ENCODE measurements at regions not wholly inside any gene's neighbourhood (a gene's known extent, or its start where the extent isn't known, plus 50 kb on each side); places are given as distances from the start of the nearest gene placed in this dataset.
A peak's percentile ranks its signal among the peaks of the same experiment; 100 is the strongest.
"Not testable (repeated sequence)": the region's sequence is repeated elsewhere in the genome, so short reads cannot be mapped to it uniquely, and the experiment has no call there.

DNA sequence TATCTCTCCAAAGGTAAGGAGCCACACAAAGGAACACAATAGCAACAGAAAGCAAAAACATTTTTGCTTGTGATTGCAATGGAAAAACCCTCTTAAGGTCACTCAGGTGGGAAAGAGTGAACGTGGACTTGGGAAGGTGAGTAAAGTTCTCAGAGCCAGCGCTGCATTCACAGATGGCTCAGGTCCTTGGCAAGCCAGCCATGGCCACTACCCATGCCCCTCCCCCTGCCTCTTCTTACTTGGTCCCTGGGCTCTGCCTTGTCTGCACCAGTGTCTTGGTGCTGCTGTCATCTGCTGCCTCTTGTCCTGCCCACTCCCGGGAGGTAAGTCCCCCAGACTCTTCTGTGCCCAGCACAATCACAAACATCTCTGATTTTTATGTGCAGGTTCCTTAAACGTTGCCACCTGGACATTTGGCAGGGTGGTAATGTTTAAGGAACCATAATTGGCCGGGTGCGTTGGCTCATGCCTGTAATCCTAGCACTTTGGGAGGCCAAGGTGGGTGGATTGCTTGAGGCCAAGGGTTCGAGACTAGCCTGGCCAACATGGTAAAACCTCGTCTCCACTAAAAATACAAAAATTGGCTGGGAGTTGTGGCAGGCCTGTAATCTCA is 74.6 kb downstream of the FEM1C start:
- no peak for DNase-seq

DNA sequence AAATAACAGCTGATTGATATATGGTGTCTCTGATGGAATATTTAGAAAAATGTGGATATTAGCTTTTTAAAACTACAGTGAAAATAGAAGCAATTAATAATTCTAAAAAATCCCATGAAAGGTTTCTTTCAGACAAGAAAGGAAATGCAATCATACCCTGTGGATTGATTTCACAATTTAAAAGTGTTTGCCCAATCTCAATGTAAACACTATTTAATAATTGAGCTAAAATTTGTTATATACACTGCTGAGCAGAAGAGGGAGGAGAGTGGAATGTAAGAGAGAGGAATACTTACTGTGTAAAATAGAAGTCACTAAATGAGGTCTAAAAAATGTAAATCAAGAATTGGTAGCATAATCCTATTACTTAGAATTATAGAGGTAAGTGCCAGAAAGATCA is 76.9 kb downstream of the FEM1C start:
- DNase-seq: no peak

DNA sequence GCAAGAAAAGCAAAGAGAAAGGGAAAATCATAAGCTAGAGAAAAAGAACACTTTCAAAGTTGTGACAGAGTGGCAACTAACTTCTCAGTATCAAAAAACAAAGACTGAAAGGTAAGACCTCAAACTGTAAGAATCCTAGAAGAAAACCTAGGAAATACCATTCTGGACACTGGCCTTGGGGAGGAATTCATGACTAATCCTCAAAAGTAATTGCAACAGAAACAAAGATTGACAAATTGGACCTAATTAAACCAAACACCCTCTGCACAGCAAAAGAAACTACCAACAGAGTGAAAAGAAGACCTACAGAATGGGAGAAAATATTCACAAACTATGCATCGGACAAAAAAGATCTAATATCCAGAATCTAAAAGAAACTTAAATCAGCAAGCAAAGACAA is 79.1 kb downstream of the FEM1C start:
- DNase-seq: no peak

DNA sequence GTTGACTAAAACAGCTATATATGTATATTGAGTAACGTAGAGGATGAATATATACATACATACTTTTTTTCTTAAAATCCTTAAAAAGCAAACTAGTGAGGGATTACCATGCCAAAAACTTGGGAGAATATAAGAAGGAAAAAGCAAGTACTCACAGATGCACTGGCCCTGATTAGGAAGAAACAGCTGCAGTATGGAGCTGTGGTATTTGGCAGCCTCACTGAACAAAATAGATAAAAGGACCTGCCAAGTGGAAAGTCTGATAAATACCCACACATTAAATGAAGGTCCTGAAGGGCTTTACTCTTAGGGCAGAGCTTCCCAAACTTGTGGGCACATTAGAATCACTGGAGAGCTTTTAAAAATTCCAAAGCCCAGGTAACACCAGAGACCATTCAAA is 80.6 kb downstream of the FEM1C start:
- no peak for DNase-seq

DNA sequence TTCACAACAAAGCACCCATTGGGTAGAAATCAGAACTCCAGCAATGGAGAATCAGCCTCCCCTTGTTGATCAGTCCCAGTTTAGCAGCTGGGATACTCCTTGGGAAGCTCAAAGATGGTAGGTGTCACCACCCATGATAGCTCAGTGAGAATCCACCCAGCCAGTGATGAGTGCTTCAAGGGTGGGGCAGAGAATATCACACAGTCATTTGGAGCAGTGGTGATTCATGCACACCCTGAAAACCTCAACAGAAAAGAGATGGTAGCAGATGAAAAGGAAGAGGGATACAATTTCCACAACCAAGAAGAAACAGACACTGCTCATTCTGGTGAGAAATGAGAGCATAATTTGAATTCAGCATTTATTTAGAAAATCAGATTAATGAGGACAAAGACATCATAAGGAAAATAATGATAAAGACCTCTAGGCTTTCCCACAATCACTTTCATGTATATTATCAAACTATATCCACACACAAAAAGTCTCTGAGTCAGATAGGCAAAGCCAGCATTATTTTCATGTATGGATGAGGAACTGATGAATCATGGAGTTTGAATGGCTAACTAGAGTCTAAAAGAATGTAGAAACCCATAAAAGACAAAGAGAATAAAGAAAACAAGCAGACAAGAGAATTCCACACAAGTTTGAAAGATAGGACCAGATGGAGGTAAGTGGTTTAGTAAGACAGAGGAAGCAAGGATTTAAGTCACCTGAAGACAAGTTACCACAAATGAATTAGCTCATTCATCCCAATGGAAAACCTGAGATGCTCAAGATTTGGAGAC is 82.9 kb downstream of the FEM1C start:
- no peak for DNase-seq

DNA sequence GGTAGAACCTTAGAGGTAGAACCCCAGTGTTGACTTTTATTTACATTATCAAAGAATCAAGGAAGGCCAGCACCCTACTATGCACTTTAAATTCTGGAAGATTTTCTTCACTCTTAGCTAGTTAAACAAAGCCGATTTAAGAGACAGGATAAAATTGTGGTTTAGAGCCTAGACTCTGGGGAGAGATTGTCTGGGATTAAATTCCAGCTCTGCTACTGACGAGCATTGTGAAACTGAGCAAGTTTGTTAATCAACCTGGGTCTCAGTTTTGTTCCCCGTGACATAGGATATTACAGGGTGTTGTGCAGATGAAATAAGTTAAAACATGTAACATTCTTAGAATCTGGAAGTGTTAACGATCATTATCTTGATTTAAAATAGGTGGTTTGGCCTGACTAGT is 83.5 kb downstream of the FEM1C start:
- no peak for DNase-seq

DNA sequence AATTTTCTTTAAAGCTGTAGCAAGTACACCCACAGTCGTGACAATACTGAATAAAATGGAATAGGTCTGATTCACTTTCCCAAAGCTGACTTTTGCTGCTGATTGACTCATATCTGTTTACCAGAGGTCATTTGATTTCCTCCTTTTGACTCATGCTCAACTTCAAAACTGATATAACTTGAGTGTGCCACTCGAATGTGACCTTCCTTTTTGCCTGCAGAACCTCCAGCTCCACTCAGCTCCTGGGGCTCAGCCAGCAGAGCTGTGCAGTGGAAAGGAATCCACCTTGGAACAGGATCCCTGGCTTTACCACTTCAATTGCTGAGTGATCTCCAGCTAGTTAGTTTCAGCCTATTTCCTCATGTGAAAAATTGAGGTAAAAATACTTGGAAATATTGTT is 84.1 kb downstream of the FEM1C start:
- no peak for DNase-seq

DNA sequence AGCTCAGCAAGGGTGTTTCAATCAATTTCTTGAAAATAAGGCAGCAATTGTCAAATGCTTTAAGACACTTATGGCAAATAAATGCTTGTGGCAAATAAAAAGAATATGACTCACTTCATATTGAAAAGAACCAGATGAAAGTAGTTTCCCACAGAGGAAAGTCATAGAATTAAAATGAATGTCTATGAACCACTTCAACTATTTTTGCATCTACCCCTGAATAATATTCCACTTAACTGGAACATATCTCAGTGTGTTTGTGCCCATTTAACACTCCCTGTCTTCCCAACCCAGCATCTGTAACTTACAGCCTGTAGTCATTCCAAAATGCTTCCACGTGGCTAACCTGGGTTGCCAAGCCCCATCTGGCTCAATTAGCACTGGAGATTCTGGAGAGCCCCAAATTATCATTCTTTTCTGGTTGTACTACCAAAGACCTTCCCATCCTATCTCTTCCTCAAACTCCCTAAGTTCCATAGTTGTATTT is 84.7 kb downstream of the FEM1C start:
- DNase-seq: no peak

DNA sequence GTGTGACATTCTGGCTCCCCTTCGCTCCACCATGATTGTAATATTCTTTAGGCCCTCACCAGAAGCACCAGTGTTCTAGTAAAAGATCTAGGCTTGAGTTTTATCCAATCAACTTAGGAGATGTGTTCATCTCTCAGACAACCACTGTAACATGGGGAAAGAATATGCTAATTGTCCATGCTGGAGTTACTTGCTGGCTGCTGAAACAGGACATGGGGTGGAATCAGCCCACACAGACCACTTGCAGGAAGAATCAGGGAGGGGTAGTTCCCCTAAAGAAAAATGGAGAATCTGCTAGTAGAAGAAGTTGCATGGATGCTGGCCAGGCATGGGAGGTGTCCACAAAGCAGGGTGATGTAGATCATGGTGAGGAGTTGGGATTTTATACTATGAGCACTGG is 86.2 kb downstream of the FEM1C start:
- DNase-seq: no peak

DNA sequence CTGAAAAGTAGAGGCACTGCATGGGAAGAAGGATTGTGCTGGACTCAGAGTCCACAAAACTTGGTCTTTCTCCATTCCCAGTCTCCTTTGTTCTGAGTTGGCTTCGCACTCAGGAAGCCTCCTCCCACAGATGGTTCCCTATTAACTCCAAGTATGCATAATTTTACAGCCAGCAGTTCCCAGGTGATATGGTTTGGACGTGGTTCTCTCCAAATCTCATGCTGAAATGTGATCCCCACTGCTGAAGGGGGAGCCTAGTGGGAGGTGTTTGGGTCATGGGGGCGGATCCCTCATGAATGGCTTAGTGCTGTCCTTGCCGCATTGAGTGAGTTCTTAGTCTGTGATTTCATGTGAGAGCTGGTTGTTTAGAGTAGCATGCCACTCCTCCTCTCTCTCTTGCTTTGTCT is 86.6 kb downstream of the FEM1C start:
- DNase-seq: peak; percentile 9 to 18

DNA sequence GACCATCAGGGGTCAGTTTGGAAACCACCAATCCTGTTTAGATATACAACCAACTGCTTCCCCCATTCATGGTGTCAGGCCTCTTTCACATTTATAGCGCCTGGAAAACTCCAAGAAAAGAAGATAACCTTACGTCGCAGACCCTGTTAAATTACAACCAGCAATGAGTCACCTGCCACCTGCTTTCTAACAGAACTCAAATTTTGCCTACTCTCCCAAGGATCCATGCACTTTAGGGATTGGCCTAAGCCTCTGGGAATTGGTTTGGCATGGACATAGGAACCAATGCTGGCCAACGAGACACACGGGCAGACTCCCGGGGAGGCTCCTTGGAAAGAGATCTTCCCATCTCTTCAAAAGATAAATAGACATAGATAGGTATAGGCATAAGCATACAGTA is 87.0 kb downstream of the FEM1C start:
- no peak for DNase-seq

DNA sequence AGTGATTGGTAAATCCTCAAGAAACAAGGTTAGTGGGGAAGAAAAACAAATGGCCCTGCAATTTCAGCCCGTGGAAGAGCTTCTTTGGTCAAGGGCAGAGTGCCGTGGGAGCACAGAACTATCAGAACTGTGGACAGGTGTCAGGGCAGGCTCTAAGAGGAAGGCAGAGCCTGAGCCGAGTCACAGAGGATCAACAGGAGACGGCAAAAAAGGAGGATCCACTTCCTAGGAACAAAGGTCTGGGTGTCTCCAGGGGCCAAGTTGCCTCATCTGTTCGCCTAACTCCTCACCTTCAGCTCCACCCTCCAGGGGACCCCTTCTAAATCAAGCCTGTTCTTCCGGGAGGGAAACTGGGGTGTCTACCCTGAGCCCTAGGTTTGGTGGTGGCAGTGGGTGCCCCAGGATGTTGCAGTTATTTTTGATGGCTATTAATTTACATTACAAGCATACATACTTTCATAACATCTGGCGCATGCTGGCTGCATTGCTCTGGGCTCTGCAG is 88.0 kb downstream of the FEM1C start:
- DNase-seq: no peak

DNA sequence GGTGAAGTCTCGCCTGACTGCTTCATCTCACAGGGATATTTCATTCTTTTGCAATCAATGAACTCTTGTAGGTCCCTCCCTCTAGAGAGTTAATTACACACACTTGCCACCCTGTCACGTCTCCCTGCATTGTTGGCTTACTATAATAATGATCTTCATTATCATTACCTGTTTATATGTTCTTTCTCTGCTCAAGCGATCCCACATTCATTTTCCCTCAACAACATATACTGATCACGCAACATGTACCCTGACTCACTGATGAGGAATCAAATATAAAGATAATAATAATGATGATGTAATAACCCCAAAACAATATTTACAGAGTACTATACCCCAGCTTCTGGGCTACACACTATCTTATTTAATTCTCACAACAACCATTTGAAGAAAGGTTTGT is 88.5 kb downstream of the FEM1C start:
- DNase-seq: no peak

DNA sequence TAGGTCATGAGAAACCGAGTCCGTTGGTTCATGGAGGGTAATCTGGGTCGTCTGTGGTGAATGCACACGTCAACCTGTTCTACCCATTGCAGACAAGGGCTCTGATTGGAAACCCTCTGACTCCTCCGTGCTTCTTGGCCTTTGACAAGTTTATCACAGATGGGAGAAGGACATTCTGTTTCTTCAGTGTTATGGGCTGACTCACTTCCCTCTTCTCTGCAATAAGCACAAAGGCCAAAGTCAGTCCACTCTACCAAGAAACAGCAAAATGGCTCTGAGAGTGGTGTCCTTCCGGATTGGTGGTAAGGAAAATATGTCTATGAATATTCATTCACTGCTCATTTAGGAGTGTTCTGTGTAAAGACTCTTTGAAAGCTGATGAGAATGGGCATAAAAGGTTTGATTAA is 89.3 kb downstream of the FEM1C start:
- no peak for DNase-seq

DNA sequence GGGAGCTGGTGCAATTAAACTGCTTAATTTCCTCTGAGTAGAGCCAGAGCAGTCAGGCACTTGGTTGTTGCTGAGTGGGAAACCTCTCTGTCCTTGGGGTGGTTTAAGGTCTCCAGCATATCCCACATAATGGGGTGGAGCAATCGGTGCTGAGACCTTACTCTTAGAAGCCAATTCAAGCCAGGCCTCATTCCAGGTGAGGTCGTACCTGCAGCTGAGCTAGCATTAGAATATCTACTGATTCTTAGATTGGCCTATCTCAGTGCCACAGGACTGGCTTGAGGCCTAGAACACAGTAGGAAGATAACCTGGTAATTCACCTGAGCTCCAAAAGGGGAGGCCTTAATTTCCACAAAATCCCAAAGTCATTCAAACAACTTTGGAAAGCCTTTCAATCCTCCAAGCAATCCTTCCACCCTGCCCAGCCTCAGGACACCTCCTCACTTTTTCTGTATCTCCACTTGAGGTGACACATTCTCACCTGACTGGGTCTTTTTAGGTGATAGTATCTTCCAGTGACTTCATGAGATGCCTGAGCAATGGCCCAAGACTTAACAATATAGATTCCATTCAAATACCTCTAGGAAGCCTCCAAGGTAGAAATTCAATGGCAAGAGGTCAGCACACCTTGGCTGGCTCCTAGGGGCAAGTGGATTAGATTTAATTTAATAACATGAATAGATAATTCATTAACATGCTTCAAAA is 91.0 kb downstream of the FEM1C start:
- DNase-seq: no peak

DNA sequence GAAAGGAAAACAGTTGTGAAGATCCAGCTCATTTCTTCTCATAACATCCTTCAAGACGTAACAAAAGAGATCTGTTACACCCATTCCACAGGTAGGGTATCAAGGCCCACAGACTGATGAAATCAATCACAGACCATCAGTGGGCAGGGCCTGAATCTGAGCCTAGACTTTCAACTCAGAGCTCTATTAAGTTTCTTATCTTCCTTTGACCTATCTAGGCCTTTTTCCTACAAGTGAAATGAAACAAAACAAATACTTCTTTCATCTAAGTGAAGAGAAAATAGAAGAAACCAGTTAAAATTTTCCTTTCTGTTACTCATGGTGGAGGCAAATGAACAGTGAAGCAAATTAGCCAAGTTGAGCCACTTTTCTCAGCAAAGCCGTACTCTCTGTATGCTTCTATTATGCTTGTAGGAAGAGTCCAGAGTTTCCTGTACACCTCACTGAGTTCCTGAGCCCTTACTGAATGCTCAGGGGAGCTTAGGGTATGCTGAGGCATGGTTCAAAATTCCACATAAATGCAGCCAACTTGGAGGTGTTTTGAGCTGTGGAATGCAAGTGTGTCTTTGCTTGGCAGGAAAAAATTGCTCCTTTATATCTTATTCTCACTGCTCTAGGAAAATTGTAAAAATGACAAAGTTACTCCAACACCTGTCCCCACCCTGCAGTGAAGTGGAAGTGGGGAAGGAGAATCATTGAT is 91.9 kb downstream of the FEM1C start:
- no peak for DNase-seq

DNA sequence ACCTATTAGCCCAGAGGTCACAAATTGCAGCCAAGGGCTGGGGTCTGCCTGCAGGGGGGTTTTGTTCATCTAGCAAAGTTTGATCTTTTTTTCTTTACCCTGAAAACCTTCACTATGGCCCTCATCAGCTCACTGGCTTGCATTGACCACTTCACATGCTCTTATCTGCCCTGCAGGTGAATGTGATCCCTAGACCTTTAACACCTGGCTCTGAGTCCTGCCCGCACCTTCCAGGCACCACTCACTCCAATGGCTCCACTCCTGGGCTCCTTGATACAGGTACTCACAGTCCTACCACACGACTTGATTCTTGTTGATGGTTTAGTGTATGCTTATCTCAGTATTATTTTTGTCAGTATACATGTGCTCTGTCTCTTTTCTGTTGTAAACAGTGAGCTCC is 92.5 kb downstream of the FEM1C start:
- no peak for DNase-seq

DNA sequence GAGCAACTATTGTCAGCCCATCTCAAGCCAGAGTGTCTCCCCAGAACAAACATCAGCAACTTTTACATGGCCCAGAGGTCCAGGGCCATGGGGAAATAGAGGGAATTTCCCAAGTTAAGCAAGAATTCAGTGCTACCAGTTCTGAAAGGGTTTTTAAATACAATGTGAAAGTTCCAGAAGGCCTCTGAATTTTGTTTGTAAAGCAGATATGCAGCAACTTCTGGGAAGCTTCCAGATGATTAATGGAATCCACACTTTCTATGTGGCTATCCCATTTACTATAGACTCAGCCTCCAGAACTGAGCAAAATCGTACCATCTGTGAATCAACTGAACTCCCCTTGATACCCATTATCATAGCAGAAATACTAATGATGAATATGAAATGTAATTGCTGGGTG is 93.8 kb downstream of the FEM1C start:
- no peak for DNase-seq

DNA sequence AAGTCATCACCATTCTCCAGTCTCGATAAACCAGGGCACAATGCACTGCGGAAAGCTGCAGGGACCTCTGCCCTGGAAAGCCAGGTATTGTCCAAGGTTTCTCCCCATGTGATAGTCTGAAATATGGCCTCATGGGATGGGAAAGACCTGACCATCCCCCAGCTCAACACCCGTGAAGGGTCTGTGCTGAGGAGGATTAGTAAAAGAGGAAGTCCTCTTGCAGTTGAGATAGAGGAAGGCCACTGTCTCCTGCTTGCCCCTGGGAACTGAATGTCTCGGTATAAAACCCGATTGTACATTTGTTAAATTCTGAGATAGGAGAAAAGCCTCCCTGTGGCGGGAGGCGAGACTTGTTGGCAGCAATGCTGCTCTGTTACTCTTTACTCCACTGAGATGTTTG is 95.9 kb downstream of the FEM1C start:
- not testable (repeated sequence) for DNase-seq

DNA sequence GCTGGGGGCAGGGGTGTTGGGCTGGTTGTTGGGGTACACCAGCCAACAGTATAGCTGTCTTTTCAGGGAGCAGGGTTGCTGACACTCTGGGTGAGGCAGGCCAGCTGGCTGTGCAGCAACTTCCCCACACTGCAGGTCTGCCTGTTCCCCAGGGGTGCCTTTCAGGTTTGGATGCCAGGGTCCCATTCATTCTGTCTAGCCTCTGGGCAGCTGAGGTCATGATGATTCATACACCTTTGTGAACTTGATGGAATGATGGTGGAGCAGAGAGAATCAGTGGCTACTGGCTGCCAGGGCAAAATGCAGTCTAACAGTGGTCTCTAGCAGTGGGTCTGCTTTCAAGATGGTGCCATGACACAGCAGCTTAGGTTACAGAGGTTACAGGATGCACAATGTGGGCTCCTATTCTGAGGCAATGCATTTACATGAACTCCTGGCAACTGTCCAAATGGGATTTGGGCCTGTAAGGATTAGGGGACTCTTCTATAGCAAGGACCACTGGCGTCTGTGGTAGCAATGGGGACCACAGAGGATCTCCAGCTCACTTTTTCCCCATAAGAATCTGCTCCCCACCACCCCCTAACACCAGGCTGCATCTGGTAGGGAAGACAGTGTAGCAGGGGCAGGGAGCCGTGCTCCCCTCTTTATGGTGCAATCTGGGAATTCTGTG is 103.7 kb downstream of the FEM1C start:
- DNase-seq: peak; percentile 5 to 15

DNA sequence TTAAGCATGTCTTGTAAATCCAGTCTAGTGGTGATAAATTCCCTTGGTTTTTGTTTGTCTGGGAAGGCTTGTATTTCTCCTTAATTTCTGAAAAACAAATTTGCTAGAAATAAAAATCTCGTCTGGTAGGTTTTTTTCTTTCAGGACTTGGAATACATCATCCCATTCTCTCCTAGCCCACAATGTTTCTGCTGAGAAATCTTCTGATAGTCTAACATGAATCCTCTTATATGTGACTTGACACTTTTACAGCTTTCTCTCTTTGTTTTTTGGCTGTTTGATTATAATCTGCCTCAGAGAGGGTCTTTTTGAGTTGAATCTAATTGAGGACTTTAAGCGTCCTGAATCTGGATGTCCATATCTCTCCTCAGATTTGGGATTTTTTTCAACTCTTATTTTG is 104.9 kb downstream of the FEM1C start:
- no peak for DNase-seq

DNA sequence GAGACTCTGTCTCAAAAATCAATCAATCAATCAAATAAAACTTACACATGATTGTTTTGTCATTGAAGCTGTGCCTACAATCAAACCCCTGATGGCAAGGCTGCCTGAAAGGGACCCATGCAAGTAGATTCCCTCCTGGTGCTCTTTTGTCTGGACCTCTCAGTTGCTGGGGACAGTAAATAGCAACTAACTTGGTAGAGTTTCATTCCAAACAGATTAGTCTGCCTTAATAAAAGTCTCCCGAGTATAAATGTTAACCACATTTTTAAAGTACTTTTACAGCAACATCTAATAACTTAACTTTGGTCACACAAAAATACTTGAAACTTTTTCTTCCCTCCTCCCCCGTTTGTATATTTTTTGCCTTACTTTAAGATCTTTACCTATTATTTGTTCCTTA is 105.5 kb downstream of the FEM1C start:
- no peak for DNase-seq

Measured in NCI-H524 (cell line).